ENCODE measurements at regions not wholly inside any gene's neighbourhood (a gene's known extent, or its start where the extent isn't known, plus 50 kb on each side); places are given as distances from the start of the nearest gene placed in this dataset.

GRCh38 chr2:241989074-241989473 lies 119.5 kb downstream of the RTP5 start:
- no peaks in the 10 kb centered on the region for H3K36me3 Mint-ChIP-seq
- no peak overlapping the region for H3K27ac ChIP-seq (ENCODE audit: low read length)
- H3K9me3 ChIP-seq, result no peaks in the 10 kb centered on the region
- no peak overlapping the region for H3K4me3 Mint-ChIP-seq
- H3K9me3 Mint-ChIP-seq, result no peaks in the 10 kb centered on the region
- H3K27me3 Mint-ChIP-seq, result no peaks in the 10 kb centered on the region
- peaks cover 0 to 3% of the 10 kb centered on the region in 2 experiments for H3K27me3 ChIP-seq (replicated peaks in 1 of 2; ENCODE audit: control insufficient read depth in 2 of 2, extremely low read depth in 1 of 2, insufficient read depth in 2 of 2, low read length in 1 of 2)
- DNase-seq (no peak), ATAC-seq (replicated peaks in 1 of 4) (no peak)
- ChIA-PET POLR2A (no interaction called here), CTCF (no interaction called here)
- no peak overlapping the region for H3K27ac Mint-ChIP-seq
- 80% methylated on average over 7 of the region's 7 CpGs for WGBS (ENCODE audit: insufficient coverage)
- peaks cover 0 to under 1% of the 10 kb centered on the region in 2 donors for H3K36me3 ChIP-seq (ENCODE audit: control insufficient read depth in 2 of 2, extremely low read depth in 1 of 2, insufficient read depth in 1 of 2, low read length in 1 of 2)
- H3K4me3 ChIP-seq (ENCODE audit: control insufficient read depth in 1 of 2, extremely low read depth in 1 of 2, low read length in 1 of 2), result no peak overlapping the region
- peaks cover 0 to 19% of the 10 kb centered on the region in 2 experiments for H3K4me1 ChIP-seq (ENCODE audit: control insufficient read depth in 1 of 2, extremely low read depth in 1 of 2, insufficient read depth in 2 of 2, low read length in 2 of 2)
- peaks cover 14 to 25% (median 20%) of the 10 kb centered on the region in 3 donors for H3K4me1 Mint-ChIP-seq

- DNase-seq (no peak), ATAC-seq (replicated peaks in 1 of 4) (no peak)
- ChIA-PET CTCF (no interaction called here), POLR2A (no interaction called here)
- Mint-ChIP-seq H3K36me3 (no peaks in the 10 kb centered on the region), H3K4me1 (peaks cover 5 to 12% (median 11%) of the 10 kb centered on the region in 3 donors), H3K9me3 (no peaks in the 10 kb centered on the region), H3K27me3 (no peaks in the 10 kb centered on the region), H3K4me3 (no peak overlapping the region), H3K27ac (no peak overlapping the region)
- Histone ChIP-seq H3K4me3 (ENCODE audit: control insufficient read depth in 1 of 2, extremely low read depth in 1 of 2, low read length in 1 of 2) (no peak overlapping the region), H3K27ac (ENCODE audit: low read length) (no peak overlapping the region), H3K27me3 (replicated peaks in 1 of 2; ENCODE audit: control insufficient read depth in 2 of 2, extremely low read depth in 1 of 2, insufficient read depth in 2 of 2, low read length in 1 of 2) (peaks cover 0 to 3% of the 10 kb centered on the region in 2 experiments), H3K36me3 (ENCODE audit: control insufficient read depth in 2 of 2, extremely low read depth in 1 of 2, insufficient read depth in 1 of 2, low read length in 1 of 2) (peaks cover 0 to 3% of the 10 kb centered on the region in 2 donors), H3K9me3 (no peaks in the 10 kb centered on the region), H3K4me1 (ENCODE audit: control insufficient read depth in 1 of 2, extremely low read depth in 1 of 2, insufficient read depth in 2 of 2, low read length in 2 of 2) (peaks cover 0 to 8% of the 10 kb centered on the region in 2 experiments)
- 69% methylated on average over 2 of the region's 2 CpGs for WGBS (ENCODE audit: insufficient coverage)
These were observed 120.9 kb downstream of the RTP5 start for GRCh38 chr2:241990466-241990865.

DNA sequence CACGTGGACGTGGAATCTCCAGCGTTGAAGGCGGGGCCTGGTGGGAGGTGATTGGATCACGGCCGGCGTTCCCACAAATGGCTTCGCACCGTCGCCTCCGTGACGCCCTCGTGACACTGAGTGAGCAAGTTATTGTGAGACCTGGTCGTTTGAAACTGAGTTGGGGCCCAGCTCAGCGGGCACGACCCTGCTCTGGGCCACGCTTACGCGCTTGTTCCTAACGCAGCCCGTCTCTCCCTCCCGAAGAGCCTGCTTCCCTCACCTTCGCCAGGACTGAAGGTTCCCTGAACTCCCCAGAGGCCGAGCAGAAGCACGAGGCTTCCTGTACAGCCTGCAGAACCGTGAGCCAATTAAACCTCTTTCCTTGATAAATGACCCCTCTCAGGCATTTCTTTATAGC lies 121.8 kb downstream of the RTP5 start:
- Histone ChIP-seq H3K27ac (ENCODE audit: low read length) (no peak overlapping the region), H3K27me3 (replicated peaks in 1 of 2; ENCODE audit: control insufficient read depth in 2 of 2, extremely low read depth in 1 of 2, insufficient read depth in 2 of 2, low read length in 1 of 2) (peaks cover 0 to 3% of the 10 kb centered on the region in 2 experiments), H3K9me3 (no peaks in the 10 kb centered on the region), H3K4me3 (ENCODE audit: control insufficient read depth in 1 of 2, extremely low read depth in 1 of 2, low read length in 1 of 2) (no peak overlapping the region), H3K36me3 (ENCODE audit: control insufficient read depth in 2 of 2, extremely low read depth in 1 of 2, insufficient read depth in 1 of 2, low read length in 1 of 2) (peaks cover 0 to 3% of the 10 kb centered on the region in 2 donors), H3K4me1 (ENCODE audit: control insufficient read depth in 1 of 2, extremely low read depth in 1 of 2, insufficient read depth in 2 of 2, low read length in 2 of 2) (no peaks in the 10 kb centered on the region)
- Mint-ChIP-seq H3K36me3 (no peaks in the 10 kb centered on the region), H3K27me3 (no peaks in the 10 kb centered on the region), H3K4me1 (peaks cover 0 to 4% (median 3%) of the 10 kb centered on the region in 3 donors), H3K27ac (no peak overlapping the region), H3K4me3 (no peak overlapping the region), H3K9me3 (no peaks in the 10 kb centered on the region)
- DNase-seq (no peak), ATAC-seq (replicated peaks in 1 of 4) (no peak)
- ChIA-PET CTCF (no interaction called here), POLR2A (no interaction called here)
- 95% methylated on average over 23 of the region's 26 CpGs for WGBS (ENCODE audit: insufficient coverage)

- no peaks in the 10 kb centered on the region for H3K4me1 Mint-ChIP-seq
- WGBS (ENCODE audit: insufficient coverage), result over 99% methylated on average over 14 of the region's 14 CpGs
- ATAC-seq (replicated peaks in 1 of 4), result no peak
- H3K9me3 Mint-ChIP-seq, result no peaks in the 10 kb centered on the region
- H3K4me3 Mint-ChIP-seq, result no peak overlapping the region
- no peaks in the 10 kb centered on the region for H3K9me3 ChIP-seq
- H3K4me1 ChIP-seq (ENCODE audit: control insufficient read depth in 1 of 2, extremely low read depth in 1 of 2, insufficient read depth in 2 of 2, low read length in 2 of 2), result no peaks in the 10 kb centered on the region
- H3K4me3 ChIP-seq (ENCODE audit: control insufficient read depth in 1 of 2, extremely low read depth in 1 of 2, low read length in 1 of 2), result no peak overlapping the region
- H3K27ac ChIP-seq (ENCODE audit: low read length), result no peak overlapping the region
- H3K36me3 Mint-ChIP-seq, result peaks cover 1% of the 10 kb centered on the region
- no peaks in the 10 kb centered on the region for H3K27me3 Mint-ChIP-seq
- ChIA-PET POLR2A (no interaction called here), CTCF (no interaction called here)
- H3K36me3 ChIP-seq (ENCODE audit: control insufficient read depth in 2 of 2, extremely low read depth in 1 of 2, insufficient read depth in 1 of 2, low read length in 1 of 2), result peaks cover 0 to 3% of the 10 kb centered on the region in 2 donors
- no peak for DNase-seq
- H3K27me3 ChIP-seq (replicated peaks in 1 of 2; ENCODE audit: control insufficient read depth in 2 of 2, extremely low read depth in 1 of 2, insufficient read depth in 2 of 2, low read length in 1 of 2), result peaks cover 0 to 3% of the 10 kb centered on the region in 2 experiments
- no peak overlapping the region for H3K27ac Mint-ChIP-seq
These were observed 123.2 kb downstream of the RTP5 start for GRCh38 chr2:241992753-241993152.

GRCh38 chr2:241993386-241994005 lies 124.0 kb downstream of the RTP5 start:
- DNase-seq (no peak), ATAC-seq (replicated peaks in 1 of 4) (no peak)
- peaks cover 9% of the 10 kb centered on the region for H3K36me3 Mint-ChIP-seq
- ChIA-PET CTCF (no interaction called here), POLR2A (no interaction called here)
- Histone ChIP-seq H3K4me1 (ENCODE audit: control insufficient read depth in 1 of 2, extremely low read depth in 1 of 2, insufficient read depth in 2 of 2, low read length in 2 of 2) (no peaks in the 10 kb centered on the region), H3K9me3 (no peaks in the 10 kb centered on the region), H3K4me3 (ENCODE audit: control insufficient read depth in 1 of 2, extremely low read depth in 1 of 2, low read length in 1 of 2) (no peak overlapping the region), H3K27ac (ENCODE audit: low read length) (no peak overlapping the region), H3K27me3 (replicated peaks in 1 of 2; ENCODE audit: control insufficient read depth in 2 of 2, extremely low read depth in 1 of 2, insufficient read depth in 2 of 2, low read length in 1 of 2) (peaks cover 0 to 3% of the 10 kb centered on the region in 2 experiments), H3K36me3 (ENCODE audit: control insufficient read depth in 2 of 2, extremely low read depth in 1 of 2, insufficient read depth in 1 of 2, low read length in 1 of 2) (peaks cover 0 to 3% of the 10 kb centered on the region in 2 donors)
- H3K27me3 Mint-ChIP-seq, result no peaks in the 10 kb centered on the region
- 96% methylated on average over 15 of the region's 16 CpGs for WGBS (ENCODE audit: insufficient coverage)
- no peak overlapping the region for H3K27ac Mint-ChIP-seq
- no peak overlapping the region for H3K4me3 Mint-ChIP-seq
- H3K4me1 Mint-ChIP-seq, result no peaks in the 10 kb centered on the region
- no peaks in the 10 kb centered on the region for H3K9me3 Mint-ChIP-seq

GRCh38 chr2:241994086-241994485 lies 124.6 kb downstream of the RTP5 start:
- H3K36me3 ChIP-seq (ENCODE audit: control insufficient read depth in 2 of 2, extremely low read depth in 1 of 2, insufficient read depth in 1 of 2, low read length in 1 of 2), result peaks cover 0 to 3% of the 10 kb centered on the region in 2 donors
- peaks cover 0 to 1% of the 10 kb centered on the region in 2 experiments for H3K27me3 ChIP-seq (replicated peaks in 1 of 2; ENCODE audit: control insufficient read depth in 2 of 2, extremely low read depth in 1 of 2, insufficient read depth in 2 of 2, low read length in 1 of 2)
- H3K4me3 ChIP-seq (ENCODE audit: control insufficient read depth in 1 of 2, extremely low read depth in 1 of 2, low read length in 1 of 2), result no peak overlapping the region
- H3K9me3 ChIP-seq, result no peaks in the 10 kb centered on the region
- H3K27me3 Mint-ChIP-seq, result no peaks in the 10 kb centered on the region
- 92% methylated on average over 12 of the region's 12 CpGs for WGBS (ENCODE audit: insufficient coverage)
- H3K9me3 Mint-ChIP-seq, result no peaks in the 10 kb centered on the region
- no peaks in the 10 kb centered on the region for H3K4me1 Mint-ChIP-seq
- no peaks in the 10 kb centered on the region for H3K4me1 ChIP-seq (ENCODE audit: control insufficient read depth in 1 of 2, extremely low read depth in 1 of 2, insufficient read depth in 2 of 2, low read length in 2 of 2)
- no peak for DNase-seq
- no peak for ATAC-seq (replicated peaks in 1 of 4)
- ChIA-PET CTCF (no interaction called here), POLR2A (no interaction called here)
- no peak overlapping the region for H3K27ac Mint-ChIP-seq
- H3K27ac ChIP-seq (ENCODE audit: low read length), result no peak overlapping the region
- H3K36me3 Mint-ChIP-seq, result peaks cover 10% of the 10 kb centered on the region
- no peak overlapping the region for H3K4me3 Mint-ChIP-seq
